ENCODE measurements at regions not wholly inside any gene's neighbourhood (a gene's known extent, or its start where the extent isn't known, plus 50 kb on each side); places are given as distances from the start of the nearest gene placed in this dataset.

GRCh38 chr5:125059255-125060002 lies 313.0 kb upstream of the ZNF608 start:
- TF ChIP-seq POLR2A (IDR thresholded peaks at IDR 0.05) (no peak), CTCF (IDR thresholded peaks at IDR 0.05 in 4 of 5, conservative IDR thresholded peaks at IDR 0.05 in 1 of 5) (no peak)
- in situ Hi-C loops (cut with MboI; ENCODE audit: low sequenced_read_pairs in 4 of 4) = no loop called here
- no peaks in the 10 kb centered on the region for H3K9me3 ChIP-seq
- no peak overlapping the region for H3K4me3 ChIP-seq
- intact Hi-C loops (cut with DNase I; ENCODE audit: low total_unique reads) = no loop called here
- ATAC-seq (no peak), DNase-seq (no peak)
- H3K36me3 ChIP-seq = no peaks in the 10 kb centered on the region
- H3K27me3 ChIP-seq = no peaks in the 10 kb centered on the region
- H3K4me1 ChIP-seq = peaks cover 6 to 13% of the 10 kb centered on the region in 2 donors
- H3K27ac ChIP-seq = no peak overlapping the region

- Histone ChIP-seq H3K36me3 (no peaks in the 10 kb centered on the region), H3K27ac (no peak overlapping the region), H3K27me3 (no peaks in the 10 kb centered on the region), H3K4me1 (peaks cover 17 to 19% of the 10 kb centered on the region in 2 donors), H3K4me3 (no peak overlapping the region), H3K9me3 (no peaks in the 10 kb centered on the region)
- intact Hi-C loops (cut with DNase I; ENCODE audit: low total_unique reads) = no loop called here
- no peak for ATAC-seq
- in situ Hi-C loops (cut with MboI; ENCODE audit: low sequenced_read_pairs in 4 of 4) = no loop called here
- no peak for TF ChIP-seq POLR2A (IDR thresholded peaks at IDR 0.05)
- no peak for TF ChIP-seq CTCF (IDR thresholded peaks at IDR 0.05 in 4 of 5, conservative IDR thresholded peaks at IDR 0.05 in 1 of 5)
- DNase-seq = no peak
These were observed 315.3 kb upstream of the ZNF608 start for GRCh38 chr5:125061726-125062125.

- Histone ChIP-seq H3K4me1 (peaks cover 5 to 11% of the 10 kb centered on the region in 2 donors), H3K36me3 (no peaks in the 10 kb centered on the region), H3K4me3 (no peak overlapping the region), H3K27ac (no peak overlapping the region), H3K9me3 (no peaks in the 10 kb centered on the region), H3K27me3 (no peaks in the 10 kb centered on the region)
- DNase-seq (no peak), ATAC-seq (peak in 1 of 2 donors; percentile 81)
- no peak for TF ChIP-seq CTCF (IDR thresholded peaks at IDR 0.05 in 4 of 5, conservative IDR thresholded peaks at IDR 0.05 in 1 of 5)
- TF ChIP-seq POLR2A (IDR thresholded peaks at IDR 0.05) = no peak
- intact Hi-C loops (cut with DNase I; ENCODE audit: low total_unique reads) (no loop called here), in situ Hi-C loops (cut with MboI; ENCODE audit: low sequenced_read_pairs in 4 of 4) (no loop called here)
These were observed 318.4 kb upstream of the ZNF608 start for GRCh38 chr5:125064621-125065438.

- H3K4me3 ChIP-seq = no peak overlapping the region
- no peak for TF ChIP-seq POLR2A (IDR thresholded peaks at IDR 0.05)
- TF ChIP-seq CTCF (IDR thresholded peaks at IDR 0.05 in 4 of 5, conservative IDR thresholded peaks at IDR 0.05 in 1 of 5) = no peak
- H3K36me3 ChIP-seq = no peaks in the 10 kb centered on the region
- in situ Hi-C loops (cut with MboI; ENCODE audit: low sequenced_read_pairs in 4 of 4) (no loop called here), intact Hi-C loops (cut with DNase I; ENCODE audit: low total_unique reads) (no loop called here)
- ATAC-seq = no peak
- no peak overlapping the region for H3K27ac ChIP-seq
- peaks cover 5 to 11% of the 10 kb centered on the region in 2 donors for H3K4me1 ChIP-seq
- H3K27me3 ChIP-seq = no peaks in the 10 kb centered on the region
- no peak for DNase-seq
- no peaks in the 10 kb centered on the region for H3K9me3 ChIP-seq
These were observed 319.3 kb upstream of the ZNF608 start for GRCh38 chr5:125065741-125066140.

Data from gastrocnemius medialis (tissue), 4 donors.